ENCODE measurements at regions not wholly inside any gene's neighbourhood (a gene's known extent, or its start where the extent isn't known, plus 50 kb on each side); places are given as distances from the start of the nearest gene placed in this dataset.
"Not testable (repeated sequence)": the region's sequence is repeated elsewhere in the genome, so short reads cannot be mapped to it uniquely, and the experiment has no call there.

DNA sequence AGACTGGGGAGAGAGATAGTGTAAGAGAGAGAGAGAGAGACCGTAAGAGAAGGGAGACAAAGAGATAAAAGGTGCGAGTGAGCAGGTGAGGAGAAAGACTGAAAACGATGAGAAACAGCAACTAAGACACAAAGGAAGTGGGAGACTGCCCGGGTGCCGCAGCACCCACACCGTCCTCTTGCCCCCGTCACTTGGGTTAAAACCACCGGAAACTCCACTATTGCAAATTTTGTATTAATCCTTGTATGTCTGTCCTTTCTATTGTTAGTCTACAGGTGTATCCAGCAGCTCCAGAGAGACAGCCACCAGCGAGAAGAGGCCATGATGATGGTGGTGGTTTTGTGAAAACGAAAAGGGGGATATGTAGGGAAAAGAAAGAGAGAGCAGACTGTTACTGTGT, 96.8 kb downstream of the ART5 start:
- TF ChIP-seq, protein P1, sequence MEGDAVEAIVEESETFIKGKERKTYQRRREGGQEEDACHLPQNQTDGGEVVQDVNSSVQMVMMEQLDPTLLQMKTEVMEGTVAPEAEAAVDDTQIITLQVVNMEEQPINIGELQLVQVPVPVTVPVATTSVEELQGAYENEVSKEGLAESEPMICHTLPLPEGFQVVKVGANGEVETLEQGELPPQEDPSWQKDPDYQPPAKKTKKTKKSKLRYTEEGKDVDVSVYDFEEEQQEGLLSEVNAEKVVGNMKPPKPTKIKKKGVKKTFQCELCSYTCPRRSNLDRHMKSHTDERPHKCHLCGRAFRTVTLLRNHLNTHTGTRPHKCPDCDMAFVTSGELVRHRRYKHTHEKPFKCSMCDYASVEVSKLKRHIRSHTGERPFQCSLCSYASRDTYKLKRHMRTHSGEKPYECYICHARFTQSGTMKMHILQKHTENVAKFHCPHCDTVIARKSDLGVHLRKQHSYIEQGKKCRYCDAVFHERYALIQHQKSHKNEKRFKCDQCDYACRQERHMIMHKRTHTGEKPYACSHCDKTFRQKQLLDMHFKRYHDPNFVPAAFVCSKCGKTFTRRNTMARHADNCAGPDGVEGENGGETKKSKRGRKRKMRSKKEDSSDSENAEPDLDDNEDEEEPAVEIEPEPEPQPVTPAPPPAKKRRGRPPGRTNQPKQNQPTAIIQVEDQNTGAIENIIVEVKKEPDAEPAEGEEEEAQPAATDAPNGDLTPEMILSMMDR (IDR thresholded peaks at IDR 0.05; ENCODE audit: low read depth, low read length, missing input control), result not testable (repeated sequence)
- TF ChIP-seq, protein P2, sequence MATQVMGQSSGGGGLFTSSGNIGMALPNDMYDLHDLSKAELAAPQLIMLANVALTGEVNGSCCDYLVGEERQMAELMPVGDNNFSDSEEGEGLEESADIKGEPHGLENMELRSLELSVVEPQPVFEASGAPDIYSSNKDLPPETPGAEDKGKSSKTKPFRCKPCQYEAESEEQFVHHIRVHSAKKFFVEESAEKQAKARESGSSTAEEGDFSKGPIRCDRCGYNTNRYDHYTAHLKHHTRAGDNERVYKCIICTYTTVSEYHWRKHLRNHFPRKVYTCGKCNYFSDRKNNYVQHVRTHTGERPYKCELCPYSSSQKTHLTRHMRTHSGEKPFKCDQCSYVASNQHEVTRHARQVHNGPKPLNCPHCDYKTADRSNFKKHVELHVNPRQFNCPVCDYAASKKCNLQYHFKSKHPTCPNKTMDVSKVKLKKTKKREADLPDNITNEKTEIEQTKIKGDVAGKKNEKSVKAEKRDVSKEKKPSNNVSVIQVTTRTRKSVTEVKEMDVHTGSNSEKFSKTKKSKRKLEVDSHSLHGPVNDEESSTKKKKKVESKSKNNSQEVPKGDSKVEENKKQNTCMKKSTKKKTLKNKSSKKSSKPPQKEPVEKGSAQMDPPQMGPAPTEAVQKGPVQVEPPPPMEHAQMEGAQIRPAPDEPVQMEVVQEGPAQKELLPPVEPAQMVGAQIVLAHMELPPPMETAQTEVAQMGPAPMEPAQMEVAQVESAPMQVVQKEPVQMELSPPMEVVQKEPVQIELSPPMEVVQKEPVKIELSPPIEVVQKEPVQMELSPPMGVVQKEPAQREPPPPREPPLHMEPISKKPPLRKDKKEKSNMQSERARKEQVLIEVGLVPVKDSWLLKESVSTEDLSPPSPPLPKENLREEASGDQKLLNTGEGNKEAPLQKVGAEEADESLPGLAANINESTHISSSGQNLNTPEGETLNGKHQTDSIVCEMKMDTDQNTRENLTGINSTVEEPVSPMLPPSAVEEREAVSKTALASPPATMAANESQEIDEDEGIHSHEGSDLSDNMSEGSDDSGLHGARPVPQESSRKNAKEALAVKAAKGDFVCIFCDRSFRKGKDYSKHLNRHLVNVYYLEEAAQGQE (IDR thresholded peaks at IDR 0.05), result not testable (repeated sequence)
- not testable (repeated sequence) for TF ChIP-seq FOXA2 (IDR thresholded peaks at IDR 0.05); GABPA (IDR thresholded peaks at IDR 0.05 in 1 of 2, conservative IDR thresholded peaks at IDR 0.05 in 1 of 2); TAF1 (conservative IDR thresholded peaks at IDR 0.05); SP1 (IDR thresholded peaks at IDR 0.05); EGR1 (IDR thresholded peaks at IDR 0.05; ENCODE audit: low read depth in 2 of 2)
- TF ChIP-seq, protein P3, sequence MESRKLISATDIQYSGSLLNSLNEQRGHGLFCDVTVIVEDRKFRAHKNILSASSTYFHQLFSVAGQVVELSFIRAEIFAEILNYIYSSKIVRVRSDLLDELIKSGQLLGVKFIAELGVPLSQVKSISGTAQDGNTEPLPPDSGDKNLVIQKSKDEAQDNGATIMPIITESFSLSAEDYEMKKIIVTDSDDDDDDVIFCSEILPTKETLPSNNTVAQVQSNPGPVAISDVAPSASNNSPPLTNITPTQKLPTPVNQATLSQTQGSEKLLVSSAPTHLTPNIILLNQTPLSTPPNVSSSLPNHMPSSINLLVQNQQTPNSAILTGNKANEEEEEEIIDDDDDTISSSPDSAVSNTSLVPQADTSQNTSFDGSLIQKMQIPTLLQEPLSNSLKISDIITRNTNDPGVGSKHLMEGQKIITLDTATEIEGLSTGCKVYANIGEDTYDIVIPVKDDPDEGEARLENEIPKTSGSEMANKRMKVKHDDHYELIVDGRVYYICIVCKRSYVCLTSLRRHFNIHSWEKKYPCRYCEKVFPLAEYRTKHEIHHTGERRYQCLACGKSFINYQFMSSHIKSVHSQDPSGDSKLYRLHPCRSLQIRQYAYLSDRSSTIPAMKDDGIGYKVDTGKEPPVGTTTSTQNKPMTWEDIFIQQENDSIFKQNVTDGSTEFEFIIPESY (IDR thresholded peaks at IDR 0.05), result not testable (repeated sequence)
- TF ChIP-seq, protein P4, sequence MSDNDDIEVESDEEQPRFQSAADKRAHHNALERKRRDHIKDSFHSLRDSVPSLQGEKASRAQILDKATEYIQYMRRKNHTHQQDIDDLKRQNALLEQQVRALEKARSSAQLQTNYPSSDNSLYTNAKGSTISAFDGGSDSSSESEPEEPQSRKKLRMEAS (IDR thresholded peaks at IDR 0.05), result not testable (repeated sequence)

Measured in liver (tissue), 3 donors.